ENCODE measurements at regions not wholly inside any gene's neighbourhood (a gene's known extent, or its start where the extent isn't known, plus 50 kb on each side); places are given as distances from the start of the nearest gene placed in this dataset.

GRCh38 chr5:106768392-106768791, 902.3 kb downstream of the EFNA5 start:
- DNase-seq: no peak

GRCh38 chr5:106766916-106767315, 903.8 kb downstream of the EFNA5 start:
- no peak for DNase-seq

- DNase-seq: no peak
These were observed 911.2 kb downstream of the EFNA5 start for GRCh38 chr5:106759581-106759980.

GRCh38 chr5:106759152-106759551, 911.6 kb downstream of the EFNA5 start:
- no peak for DNase-seq

GRCh38 chr5:106757672-106758071, 913.1 kb downstream of the EFNA5 start:
- no peak for DNase-seq

- DNase-seq: no peak
These were observed 914.9 kb downstream of the EFNA5 start for GRCh38 chr5:106755789-106756188.

- DNase-seq: no peak
These were observed 915.7 kb downstream of the EFNA5 start for GRCh38 chr5:106755066-106755465.

GRCh38 chr5:106749826-106750225, 920.9 kb downstream of the EFNA5 start:
- DNase-seq: no peak

- DNase-seq: no peak
These were observed 931.6 kb downstream of the EFNA5 start for GRCh38 chr5:106739127-106739526.

GRCh38 chr5:106737111-106737510, 933.6 kb downstream of the EFNA5 start:
- no peak for DNase-seq

GRCh38 chr5:106732624-106733023, 938.1 kb downstream of the EFNA5 start:
- DNase-seq: no peak

- no peak for DNase-seq
These were observed 939.8 kb downstream of the EFNA5 start for GRCh38 chr5:106730912-106731311.

- DNase-seq: no peak
These were observed 940.2 kb downstream of the EFNA5 start for GRCh38 chr5:106730506-106730905.

- DNase-seq: no peak
These were observed 942.5 kb downstream of the EFNA5 start for GRCh38 chr5:106728208-106728607.

- DNase-seq: no peak
These were observed 943.7 kb downstream of the EFNA5 start for GRCh38 chr5:106727071-106727470.

- DNase-seq: no peak
These were observed 950.4 kb downstream of the EFNA5 start for GRCh38 chr5:106720367-106720766.

- DNase-seq: no peak
These were observed 970.9 kb downstream of the EFNA5 start for GRCh38 chr5:106699796-106700195.

- DNase-seq: no peak
These were observed 971.5 kb downstream of the EFNA5 start for GRCh38 chr5:106699198-106699597.

GRCh38 chr5:106698169-106698568, 972.6 kb downstream of the EFNA5 start:
- DNase-seq: no peak

GRCh38 chr5:106691701-106692100, 979.0 kb downstream of the EFNA5 start:
- DNase-seq: no peak

- DNase-seq: no peak
These were observed 980.2 kb downstream of the EFNA5 start for GRCh38 chr5:106690585-106690984.

- DNase-seq: no peak
These were observed 990.4 kb downstream of the EFNA5 start for GRCh38 chr5:106680330-106680729.

- no peak for DNase-seq
These were observed 993.7 kb downstream of the EFNA5 start for GRCh38 chr5:106677057-106677456.

GRCh38 chr5:106675687-106676086, 995.0 kb downstream of the EFNA5 start:
- no peak for DNase-seq

- DNase-seq: no peak
These were observed 996.8 kb downstream of the EFNA5 start for GRCh38 chr5:106673941-106674340.

- DNase-seq: no peak
These were observed 1008.9 kb downstream of the EFNA5 start for GRCh38 chr5:106661866-106662265.

Measured in hippocampal formation (tissue), 2 donors.